DND-41 (cell line): ENCODE measurements at regions not wholly inside any gene's neighbourhood (a gene's known extent, or its start where the extent isn't known, plus 50 kb on each side); places are given as distances from the start of the nearest gene placed in this dataset.

Experiments
- ATAC-seq: fragments of 200-7000 bp; cut with Tn5 transposase; 3 replicates; pipeline ENCODE4 v1.9.1; 2021; ENCODE audit warnings: low read depth; ENCODE audit not compliant: insufficient read depth
- DNase-seq: peaks from one replicate; pipeline ENCODE4 v3.0.0-alpha.2; 2020
- H2AFZ ChIP-seq: 2 replicates; pipeline ENCODE4 v1.6.0; 2012; ENCODE audit warnings: low read depth, low read length
- H3K27ac ChIP-seq: 2 replicates; pipeline ENCODE4 v1.5.1; 2012; ENCODE audit warnings: low read length, inconsistent platforms
- H3K27me3 ChIP-seq: fragments of 200-600 bp; sonication (generic); 2 replicates; pipeline ENCODE4 v1.6.0; 2012; ENCODE audit warnings: low read length, mild to moderate bottlenecking, inconsistent platforms; ENCODE audit not compliant: insufficient read depth, poor library complexity
- H3K36me3 ChIP-seq: 2 replicates; pipeline ENCODE4 v1.5.1; 2012; ENCODE audit warnings: low read length, inconsistent platforms; ENCODE audit not compliant: insufficient read depth
- H3K4me1 ChIP-seq: 2 replicates; pipeline ENCODE4 v1.5.1; 2012; ENCODE audit warnings: mild to moderate bottlenecking, low read length; ENCODE audit not compliant: insufficient read depth
- H3K4me2 ChIP-seq: 2 replicates; pipeline ENCODE4 v1.6.0; 2012; ENCODE audit warnings: mild to moderate bottlenecking, moderate library complexity, low read length, inconsistent platforms; ENCODE audit not compliant: insufficient read depth
- H3K4me3 ChIP-seq, 2 experiments: fragments of 200-600 bp in 1 of 2; shearing (Covaris generic) in 1 of 2; 2 replicates each; pipeline ENCODE4 v1.5.1; 2012 to 2016; ENCODE audit warnings: inconsistent platforms in 2 of 2, low read length in 2 of 2, mild to moderate bottlenecking in 2 of 2, low read depth in 1 of 2, moderate library complexity in 1 of 2
- H3K79me2 ChIP-seq: 2 replicates; pipeline ENCODE4 v1.6.0; 2012; ENCODE audit warnings: low read length, inconsistent platforms; ENCODE audit not compliant: insufficient read depth
- H3K9ac ChIP-seq: 2 replicates; pipeline ENCODE4 v1.6.0; 2012; ENCODE audit warnings: low read depth, mild to moderate bottlenecking, inconsistent platforms, low read length, moderate library complexity
- H3K9me3 ChIP-seq: 2 replicates; pipeline ENCODE4 v1.5.1; 2012; ENCODE audit warnings: low read length, moderate library complexity, mild to moderate bottlenecking, inconsistent platforms; ENCODE audit not compliant: insufficient read depth, severe bottlenecking
- H4K20me1 ChIP-seq: 2 replicates; pipeline ENCODE4 v1.6.0; 2012; ENCODE audit warnings: low read length; ENCODE audit not compliant: insufficient read depth
- CTCF ChIP-seq: IDR thresholded peaks from 2 replicates; pipeline ENCODE4 v1.5.1; 2012; ENCODE audit warnings: borderline replicate concordance, low read length, moderate library complexity, mild to moderate bottlenecking; ENCODE audit not compliant: poor library complexity, severe bottlenecking; ENCODE audit errors: extremely low read depth
- EZH2 ChIP-seq: IDR thresholded peaks from 3 replicates; pipeline ENCODE4 v1.6.1; 2012; ENCODE audit warnings: borderline replicate concordance, low read depth, mild to moderate bottlenecking, moderate library complexity, low read length, inconsistent platforms; ENCODE audit not compliant: severe bottlenecking

GRCh38 chr9:135296735-135297455 lies 182.7 kb upstream of the PPP1R26 start:
- TF ChIP-seq EZH2 = no peak
- no peak for TF ChIP-seq CTCF
- Histone ChIP-seq H3K27me3 (no peaks in the 10 kb centered on the region), H4K20me1 (no peaks in the 10 kb centered on the region), H3K27ac (no peak overlapping the region), H3K79me2 (no peaks in the 10 kb centered on the region), H2AFZ (no peak overlapping the region), H3K4me1 (no peaks in the 10 kb centered on the region), H3K9ac (no peak overlapping the region), H3K4me2 (no peak overlapping the region), H3K4me3 (no peak overlapping the region), H3K9me3 (no peaks in the 10 kb centered on the region), H3K36me3 (no peaks in the 10 kb centered on the region)
- ATAC-seq (no peak), DNase-seq (no peak)

DNA sequence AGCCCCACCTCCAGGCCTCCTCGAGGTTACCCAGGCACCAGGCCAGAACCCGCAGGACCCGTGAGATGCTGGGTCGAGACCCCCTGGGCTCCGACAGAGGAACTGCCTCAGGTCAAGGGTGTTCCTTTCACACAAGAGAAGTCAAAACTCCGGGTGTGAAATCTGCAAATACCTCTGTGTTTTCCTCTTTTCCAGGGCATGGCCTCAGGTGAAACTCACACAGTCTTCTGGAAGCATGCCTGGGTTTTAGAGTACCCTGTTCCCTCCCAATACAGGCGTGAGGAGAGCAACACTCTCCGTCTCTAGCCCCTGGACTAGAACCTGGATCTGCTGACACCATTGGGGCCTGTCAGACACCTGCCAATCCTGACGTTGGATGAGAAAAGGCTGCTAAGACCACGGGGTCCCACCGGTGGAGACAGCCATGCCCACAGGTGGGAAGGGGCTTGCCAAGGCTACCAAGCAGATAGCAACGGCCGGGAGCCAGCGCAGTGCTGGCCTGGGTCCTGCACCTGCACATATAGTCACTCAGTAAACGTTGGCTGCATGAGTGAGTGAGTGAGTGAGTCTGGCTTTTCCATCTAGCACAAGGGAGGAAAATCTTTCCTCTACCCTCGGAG lies 182.0 kb upstream of the PPP1R26 start:
- no peak overlapping the region for H3K27ac ChIP-seq
- H3K27me3 ChIP-seq = no peaks in the 10 kb centered on the region
- no peaks in the 10 kb centered on the region for H4K20me1 ChIP-seq
- TF ChIP-seq EZH2 (no peak), CTCF (no peak)
- H3K9me3 ChIP-seq = no peaks in the 10 kb centered on the region
- no peaks in the 10 kb centered on the region for H3K79me2 ChIP-seq
- no peaks in the 10 kb centered on the region for H3K36me3 ChIP-seq
- H3K4me2 ChIP-seq = no peak overlapping the region
- H3K4me1 ChIP-seq = no peaks in the 10 kb centered on the region
- no peak overlapping the region for H2AFZ ChIP-seq
- no peak for DNase-seq
- no peak overlapping the region for H3K4me3 ChIP-seq
- no peak for ATAC-seq
- no peak overlapping the region for H3K9ac ChIP-seq

DNA sequence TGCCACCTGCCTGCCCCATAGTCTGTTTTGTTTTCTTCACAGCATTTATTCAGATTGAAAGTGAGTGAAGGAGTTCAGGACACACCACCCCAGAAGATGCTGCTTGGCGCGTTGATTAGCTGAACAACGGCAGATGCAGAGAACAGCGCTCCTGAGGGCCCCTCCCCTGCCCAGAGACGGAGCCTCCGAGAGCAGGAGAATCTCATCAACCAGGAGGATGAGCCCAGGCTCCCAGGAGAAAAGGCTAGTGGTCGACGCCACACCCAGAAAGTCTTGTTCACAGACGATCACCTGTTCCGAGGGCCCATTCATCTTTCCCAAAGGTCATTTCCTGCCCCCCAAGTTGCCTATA lies 180.4 kb upstream of the PPP1R26 start:
- Histone ChIP-seq H3K27ac (no peak overlapping the region), H3K79me2 (no peaks in the 10 kb centered on the region), H3K36me3 (no peaks in the 10 kb centered on the region), H3K4me1 (no peaks in the 10 kb centered on the region), H3K4me2 (no peak overlapping the region), H4K20me1 (no peaks in the 10 kb centered on the region), H3K4me3 (no peak overlapping the region), H3K9me3 (no peaks in the 10 kb centered on the region), H3K27me3 (no peaks in the 10 kb centered on the region), H2AFZ (no peak overlapping the region), H3K9ac (no peak overlapping the region)
- no peak for ATAC-seq
- TF ChIP-seq CTCF (no peak), EZH2 (no peak)
- DNase-seq = no peak
